ENCODE measurements at regions not wholly inside any gene's neighbourhood (a gene's known extent, or its start where the extent isn't known, plus 50 kb on each side); places are given as distances from the start of the nearest gene placed in this dataset.
A peak's percentile ranks its signal among the peaks of the same experiment; 100 is the strongest.

DNA sequence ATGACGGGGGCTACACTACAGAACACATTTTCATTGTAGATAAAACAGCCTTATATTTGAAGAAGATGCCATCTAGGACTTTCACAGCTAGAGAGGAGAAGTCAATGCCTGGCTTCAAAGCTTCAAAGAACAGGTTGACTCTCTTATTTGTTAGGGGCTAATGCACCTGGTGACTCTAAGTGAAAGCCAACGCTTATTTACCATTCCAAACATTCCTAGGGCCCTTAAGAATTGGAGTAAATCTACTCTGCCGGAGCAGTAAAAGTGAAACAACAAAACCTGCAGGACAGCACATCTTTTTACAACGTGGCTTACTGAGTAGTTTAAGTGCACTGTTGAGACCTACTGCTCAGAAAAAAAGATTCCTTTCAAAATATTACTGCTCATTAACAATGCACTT lies 487.2 kb upstream of the SOX5 start:
- H3K9me3 Mint-ChIP-seq = peaks cover 1 to 3% of the 10 kb centered on the region in 2 donors
- DNase-seq (no peak), ATAC-seq (replicated peaks in 1 of 2) (no peak)
- peaks cover 5% of the 10 kb centered on the region for H3K27me3 Mint-ChIP-seq (ENCODE audit: low read depth)
- H3K4me1 Mint-ChIP-seq (ENCODE audit: low read depth) = no peaks in the 10 kb centered on the region
- no peak overlapping the region for H3K27ac Mint-ChIP-seq
- H3K4me3 Mint-ChIP-seq = no peak overlapping the region
- H3K36me3 Mint-ChIP-seq (ENCODE audit: insufficient read depth in 2 of 2) = no peaks in the 10 kb centered on the region

- Mint-ChIP-seq H3K36me3 (ENCODE audit: insufficient read depth in 2 of 2) (no peaks in the 10 kb centered on the region), H3K9me3 (peaks cover 0 to 2% of the 10 kb centered on the region in 2 donors), H3K27me3 (ENCODE audit: low read depth) (no peaks in the 10 kb centered on the region), H3K27ac (no peak overlapping the region), H3K4me1 (ENCODE audit: low read depth) (no peaks in the 10 kb centered on the region), H3K4me3 (no peak overlapping the region)
- DNase-seq (no peak), ATAC-seq (replicated peaks in 1 of 2) (no peak)
These were observed 482.4 kb upstream of the SOX5 start for GRCh38 chr12:24431872-24432271.

- Mint-ChIP-seq H3K27me3 (ENCODE audit: low read depth) (no peaks in the 10 kb centered on the region), H3K4me3 (no peak overlapping the region), H3K27ac (no peak overlapping the region), H3K9me3 (peaks cover 2 to 3% of the 10 kb centered on the region in 2 donors), H3K4me1 (ENCODE audit: low read depth) (peaks cover 18% of the 10 kb centered on the region), H3K36me3 (ENCODE audit: insufficient read depth in 2 of 2) (no peaks in the 10 kb centered on the region)
- DNase-seq = no peak
- ATAC-seq (replicated peaks in 1 of 2) = no peak
These were observed 478.3 kb upstream of the SOX5 start for GRCh38 chr12:24427776-24428175.

- Mint-ChIP-seq H3K4me1 (ENCODE audit: low read depth) (peaks cover 18% of the 10 kb centered on the region), H3K27me3 (ENCODE audit: low read depth) (no peaks in the 10 kb centered on the region), H3K36me3 (ENCODE audit: insufficient read depth in 2 of 2) (no peaks in the 10 kb centered on the region), H3K4me3 (peak overlapping the region in 1 of 2 donors; percentile 43), H3K9me3 (peaks cover 2 to 3% of the 10 kb centered on the region in 2 donors), H3K27ac (peak overlapping the region; percentile 73)
- DNase-seq (no peak), ATAC-seq (replicated peaks in 1 of 2) (peak; percentile 71 to 80)
These were observed 476.1 kb upstream of the SOX5 start for GRCh38 chr12:24425601-24425970.

DNA sequence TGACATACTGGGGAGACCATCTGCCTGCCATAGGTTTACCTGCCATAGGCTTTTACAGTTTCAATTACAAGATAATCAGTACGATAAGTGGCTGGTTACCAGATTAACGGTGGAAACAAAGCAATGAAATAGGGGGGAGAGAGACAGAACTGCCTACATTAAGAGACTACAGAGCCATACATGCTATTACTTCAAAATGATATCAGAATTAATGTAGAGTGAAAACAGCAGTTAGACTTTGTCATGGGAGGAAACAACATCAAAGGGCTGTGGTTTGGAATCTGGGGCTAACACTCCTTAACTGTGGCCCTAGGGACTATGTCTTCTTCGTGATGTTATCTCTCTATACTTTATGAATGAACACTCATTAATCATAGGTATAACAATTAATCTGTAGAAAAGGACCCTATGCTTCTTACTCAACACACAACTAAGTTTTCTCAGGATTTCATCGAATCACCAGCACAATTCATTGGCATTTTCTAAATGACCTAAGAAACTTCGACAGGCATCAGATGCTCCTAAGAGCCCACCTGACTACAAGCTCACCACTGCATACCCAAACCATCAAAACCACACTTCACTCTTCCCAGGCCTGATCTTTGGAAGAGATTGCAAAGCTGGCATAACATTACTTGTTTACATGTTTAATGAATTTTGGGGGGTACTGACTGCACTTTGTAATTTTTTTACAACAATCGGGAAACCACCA lies 475.6 kb upstream of the SOX5 start:
- no peaks in the 10 kb centered on the region for H3K27me3 Mint-ChIP-seq (ENCODE audit: low read depth)
- peak in 1 of 2 donors; percentile 6 for DNase-seq
- peak overlapping the region; percentile 16 to 43 for H3K4me3 Mint-ChIP-seq
- no peaks in the 10 kb centered on the region for H3K36me3 Mint-ChIP-seq (ENCODE audit: insufficient read depth in 2 of 2)
- peaks cover 2 to 3% of the 10 kb centered on the region in 2 donors for H3K9me3 Mint-ChIP-seq
- peak overlapping the region; percentile 73 for H3K27ac Mint-ChIP-seq
- peak; percentile 70 to 79 for ATAC-seq (replicated peaks in 1 of 2)
- H3K4me1 Mint-ChIP-seq (ENCODE audit: low read depth) = peaks cover 18% of the 10 kb centered on the region

- Mint-ChIP-seq H3K4me3 (peak overlapping the region in 1 of 2 donors; percentile 16), H3K36me3 (ENCODE audit: insufficient read depth in 2 of 2) (no peaks in the 10 kb centered on the region), H3K9me3 (peaks cover 2 to 3% of the 10 kb centered on the region in 2 donors), H3K4me1 (ENCODE audit: low read depth) (peaks cover 18% of the 10 kb centered on the region), H3K27me3 (ENCODE audit: low read depth) (no peaks in the 10 kb centered on the region), H3K27ac (no peak overlapping the region)
- no peak for DNase-seq
- no peak for ATAC-seq (replicated peaks in 1 of 2)
These were observed 474.9 kb upstream of the SOX5 start for GRCh38 chr12:24424376-24424775.

DNA sequence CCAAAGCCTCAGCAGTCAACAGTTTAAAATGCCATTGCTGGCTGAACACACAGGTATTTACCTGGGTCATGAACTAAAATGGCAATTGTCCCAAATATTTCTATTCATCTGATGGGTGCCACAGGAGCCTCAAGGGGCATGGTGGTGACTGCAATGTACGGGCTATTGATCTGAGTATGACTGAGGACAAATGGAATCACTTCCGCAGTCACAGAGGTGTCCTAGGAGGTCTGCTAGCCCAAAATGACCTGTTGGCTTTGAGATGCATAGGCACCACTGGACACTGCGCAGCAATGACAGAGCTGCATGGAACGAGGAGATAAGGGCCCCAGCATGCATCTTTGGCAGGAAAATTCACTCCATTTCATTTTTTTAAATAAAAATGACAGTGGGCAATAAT lies 474.1 kb upstream of the SOX5 start:
- H3K4me1 Mint-ChIP-seq (ENCODE audit: low read depth) = peaks cover 18% of the 10 kb centered on the region
- peaks cover 2 to 3% of the 10 kb centered on the region in 2 donors for H3K9me3 Mint-ChIP-seq
- DNase-seq (no peak), ATAC-seq (replicated peaks in 1 of 2) (no peak)
- no peaks in the 10 kb centered on the region for H3K27me3 Mint-ChIP-seq (ENCODE audit: low read depth)
- H3K27ac Mint-ChIP-seq = no peak overlapping the region
- H3K4me3 Mint-ChIP-seq = no peak overlapping the region
- H3K36me3 Mint-ChIP-seq (ENCODE audit: insufficient read depth in 2 of 2) = no peaks in the 10 kb centered on the region

- no peak overlapping the region for H3K27ac Mint-ChIP-seq
- ATAC-seq (replicated peaks in 1 of 2) (no peak), DNase-seq (no peak)
- peaks cover 18% of the 10 kb centered on the region for H3K4me1 Mint-ChIP-seq (ENCODE audit: low read depth)
- no peaks in the 10 kb centered on the region for H3K27me3 Mint-ChIP-seq (ENCODE audit: low read depth)
- peaks cover 2 to 6% of the 10 kb centered on the region in 2 donors for H3K9me3 Mint-ChIP-seq
- H3K4me3 Mint-ChIP-seq = no peak overlapping the region
- H3K36me3 Mint-ChIP-seq (ENCODE audit: insufficient read depth in 2 of 2) = no peaks in the 10 kb centered on the region
These were observed 472.3 kb upstream of the SOX5 start for GRCh38 chr12:24421759-24422158.

DNA sequence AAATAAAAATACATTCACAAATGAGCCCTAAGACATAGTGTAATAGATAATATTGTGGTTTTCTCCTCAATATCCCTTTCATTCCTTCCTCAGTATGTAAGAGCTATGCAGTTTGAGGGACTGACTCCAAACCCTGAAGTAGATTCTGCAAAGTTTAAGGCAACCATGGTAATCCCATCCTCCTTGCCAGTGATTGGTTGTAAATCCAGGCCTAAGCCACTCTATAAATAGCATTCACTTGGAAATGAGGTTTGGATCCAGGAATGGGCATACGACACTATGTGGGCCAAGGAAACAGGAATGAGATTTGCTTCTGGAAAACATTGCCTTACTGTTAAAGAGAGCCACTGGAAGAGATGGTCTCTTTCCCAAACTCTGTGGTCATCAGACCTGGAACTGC lies 468.7 kb upstream of the SOX5 start:
- no peaks in the 10 kb centered on the region for H3K36me3 Mint-ChIP-seq (ENCODE audit: insufficient read depth in 2 of 2)
- H3K4me1 Mint-ChIP-seq (ENCODE audit: low read depth) = no peaks in the 10 kb centered on the region
- DNase-seq (no peak), ATAC-seq (replicated peaks in 1 of 2) (no peak)
- no peak overlapping the region for H3K4me3 Mint-ChIP-seq
- H3K9me3 Mint-ChIP-seq = peaks cover 2 to 3% of the 10 kb centered on the region in 2 donors
- H3K27me3 Mint-ChIP-seq (ENCODE audit: low read depth) = no peaks in the 10 kb centered on the region
- no peak overlapping the region for H3K27ac Mint-ChIP-seq

GRCh38 chr12:24416423-24417109 lies 467.1 kb upstream of the SOX5 start:
- Mint-ChIP-seq H3K27me3 (ENCODE audit: low read depth) (no peaks in the 10 kb centered on the region), H3K4me3 (no peak overlapping the region), H3K4me1 (ENCODE audit: low read depth) (no peaks in the 10 kb centered on the region), H3K9me3 (peaks cover 2 to 3% of the 10 kb centered on the region in 2 donors), H3K36me3 (ENCODE audit: insufficient read depth in 2 of 2) (no peaks in the 10 kb centered on the region), H3K27ac (no peak overlapping the region)
- DNase-seq (no peak), ATAC-seq (replicated peaks in 1 of 2) (no peak)

- no peaks in the 10 kb centered on the region for H3K36me3 Mint-ChIP-seq (ENCODE audit: insufficient read depth in 2 of 2)
- H3K4me3 Mint-ChIP-seq = no peak overlapping the region
- H3K27ac Mint-ChIP-seq = no peak overlapping the region
- no peaks in the 10 kb centered on the region for H3K4me1 Mint-ChIP-seq (ENCODE audit: low read depth)
- ATAC-seq (replicated peaks in 1 of 2) = no peak
- peaks cover 2 to 3% of the 10 kb centered on the region in 2 donors for H3K9me3 Mint-ChIP-seq
- no peaks in the 10 kb centered on the region for H3K27me3 Mint-ChIP-seq (ENCODE audit: low read depth)
- DNase-seq = no peak
These were observed 466.5 kb upstream of the SOX5 start for GRCh38 chr12:24415934-24416333.

GRCh38 chr12:24414480-24414879 lies 465.0 kb upstream of the SOX5 start:
- H3K27ac Mint-ChIP-seq = no peak overlapping the region

GRCh38 chr12:24411948-24412347 lies 462.5 kb upstream of the SOX5 start:
- Mint-ChIP-seq H3K4me1 (ENCODE audit: low read depth) (no peaks in the 10 kb centered on the region), H3K4me3 (no peak overlapping the region), H3K27ac (no peak overlapping the region), H3K9me3 (peaks cover 1 to 2% of the 10 kb centered on the region in 2 donors), H3K36me3 (ENCODE audit: insufficient read depth in 2 of 2) (no peaks in the 10 kb centered on the region), H3K27me3 (ENCODE audit: low read depth) (no peaks in the 10 kb centered on the region)
- DNase-seq (no peak), ATAC-seq (replicated peaks in 1 of 2) (no peak)

More at GRCh38 chr12:24414480-24414879, 465.0 kb upstream of the SOX5 start:
- H3K9me3 Mint-ChIP-seq = peaks cover 2 to 3% of the 10 kb centered on the region in 2 donors
- H3K36me3 Mint-ChIP-seq (ENCODE audit: insufficient read depth in 2 of 2) = no peaks in the 10 kb centered on the region
- H3K27me3 Mint-ChIP-seq (ENCODE audit: low read depth) = no peaks in the 10 kb centered on the region
- no peaks in the 10 kb centered on the region for H3K4me1 Mint-ChIP-seq (ENCODE audit: low read depth)
- ATAC-seq (replicated peaks in 1 of 2) (no peak), DNase-seq (no peak)
- no peak overlapping the region for H3K4me3 Mint-ChIP-seq

Measured in activated T-cell treated with anti-CD3 and anti-CD28 coated beads, Interleukin-2, amount 50 U/mL, for 72 hours (primary cell).